ENCODE measurements at regions not wholly inside any gene's neighbourhood (a gene's known extent, or its start where the extent isn't known, plus 50 kb on each side); places are given as distances from the start of the nearest gene placed in this dataset.

- DNase-seq (ENCODE audit: low read depth in 2 of 2): no peak
These were observed 317.9 kb upstream of the RBFOX1 start for GRCh38 chr16:7014756-7015155.

GRCh38 chr16:7013990-7014389 is 318.7 kb upstream of the RBFOX1 start:
- DNase-seq (ENCODE audit: low read depth in 2 of 2): no peak

GRCh38 chr16:7004266-7004665 is 328.4 kb upstream of the RBFOX1 start:
- DNase-seq (ENCODE audit: low read depth in 2 of 2): no peak

- no peak for DNase-seq (ENCODE audit: low read depth in 2 of 2)
These were observed 339.1 kb upstream of the RBFOX1 start for GRCh38 chr16:6993544-6993943.

GRCh38 chr16:6988846-6989245 is 343.8 kb upstream of the RBFOX1 start:
- no peak for DNase-seq (ENCODE audit: low read depth in 2 of 2)

GRCh38 chr16:6977916-6978315 is 354.7 kb upstream of the RBFOX1 start:
- DNase-seq (ENCODE audit: low read depth in 2 of 2): no peak

GRCh38 chr16:6977291-6977690 is 355.4 kb upstream of the RBFOX1 start:
- DNase-seq (ENCODE audit: low read depth in 2 of 2): no peak

GRCh38 chr16:6976716-6977115 is 355.9 kb upstream of the RBFOX1 start:
- no peak for DNase-seq (ENCODE audit: low read depth in 2 of 2)

GRCh38 chr16:6970171-6970857 is 362.3 kb upstream of the RBFOX1 start:
- DNase-seq (ENCODE audit: low read depth in 2 of 2): no peak

- no peak for DNase-seq (ENCODE audit: low read depth in 2 of 2)
These were observed 363.1 kb upstream of the RBFOX1 start for GRCh38 chr16:6969594-6969993.

GRCh38 chr16:6967796-6968320 is 364.8 kb upstream of the RBFOX1 start:
- no peak for DNase-seq (ENCODE audit: low read depth in 2 of 2)

GRCh38 chr16:6966925-6967324 is 365.7 kb upstream of the RBFOX1 start:
- no peak for DNase-seq (ENCODE audit: low read depth in 2 of 2)

- no peak for DNase-seq (ENCODE audit: low read depth in 2 of 2)
These were observed 368.0 kb upstream of the RBFOX1 start for GRCh38 chr16:6964679-6965078.

- no peak for DNase-seq (ENCODE audit: low read depth in 2 of 2)
These were observed 370.9 kb upstream of the RBFOX1 start for GRCh38 chr16:6961704-6962103.

- no peak for DNase-seq (ENCODE audit: low read depth in 2 of 2)
These were observed 374.5 kb upstream of the RBFOX1 start for GRCh38 chr16:6958184-6958583.

- DNase-seq (ENCODE audit: low read depth in 2 of 2): no peak
These were observed 375.0 kb upstream of the RBFOX1 start for GRCh38 chr16:6957681-6958080.

- no peak for DNase-seq (ENCODE audit: low read depth in 2 of 2)
These were observed 376.1 kb upstream of the RBFOX1 start for GRCh38 chr16:6956511-6956910.

- DNase-seq (ENCODE audit: low read depth in 2 of 2): no peak
These were observed 377.3 kb upstream of the RBFOX1 start for GRCh38 chr16:6955303-6955702.

- DNase-seq (ENCODE audit: low read depth in 2 of 2): no peak
These were observed 383.4 kb upstream of the RBFOX1 start for GRCh38 chr16:6949240-6949639.

GRCh38 chr16:6947291-6947690 is 385.4 kb upstream of the RBFOX1 start:
- DNase-seq (ENCODE audit: low read depth in 2 of 2): no peak

GRCh38 chr16:6946802-6947201 is 385.8 kb upstream of the RBFOX1 start:
- no peak for DNase-seq (ENCODE audit: low read depth in 2 of 2)

GRCh38 chr16:6946106-6946505 is 386.5 kb upstream of the RBFOX1 start:
- no peak for DNase-seq (ENCODE audit: low read depth in 2 of 2)

- no peak for DNase-seq (ENCODE audit: low read depth in 2 of 2)
These were observed 391.7 kb upstream of the RBFOX1 start for GRCh38 chr16:6940968-6941367.

- DNase-seq (ENCODE audit: low read depth in 2 of 2): no peak
These were observed 395.0 kb upstream of the RBFOX1 start for GRCh38 chr16:6937641-6938040.
